GM23338 (cell line): ENCODE measurements at regions not wholly inside any gene's neighbourhood (a gene's known extent, or its start where the extent isn't known, plus 50 kb on each side); places are given as distances from the start of the nearest gene placed in this dataset.

Source experiments
- EZH2phosphoT487 ChIP-seq: fragments of 200-600 bp; sonication (generic); IDR thresholded peaks from one replicate; pipeline ENCODE4 v1.8.1; 2018; ENCODE audit warnings: antibody characterized with exemption; ENCODE audit not compliant: unreplicated experiment
- TF ChIP-seq, protein P1 (sequence below), 2 experiments: fragments of 200-600 bp in 1 of 2; sonication (generic) in 1 of 2; conservative IDR thresholded peaks; 2 replicates each; pipeline versions ENCODE4 v1.5.1 to v1.6.1; 2016 to 2017; ENCODE audit warnings: antibody characterized with exemption in 2 of 2, low read depth in 2 of 2, mild to moderate bottlenecking in 2 of 2, moderate library complexity in 1 of 2

DNA sequence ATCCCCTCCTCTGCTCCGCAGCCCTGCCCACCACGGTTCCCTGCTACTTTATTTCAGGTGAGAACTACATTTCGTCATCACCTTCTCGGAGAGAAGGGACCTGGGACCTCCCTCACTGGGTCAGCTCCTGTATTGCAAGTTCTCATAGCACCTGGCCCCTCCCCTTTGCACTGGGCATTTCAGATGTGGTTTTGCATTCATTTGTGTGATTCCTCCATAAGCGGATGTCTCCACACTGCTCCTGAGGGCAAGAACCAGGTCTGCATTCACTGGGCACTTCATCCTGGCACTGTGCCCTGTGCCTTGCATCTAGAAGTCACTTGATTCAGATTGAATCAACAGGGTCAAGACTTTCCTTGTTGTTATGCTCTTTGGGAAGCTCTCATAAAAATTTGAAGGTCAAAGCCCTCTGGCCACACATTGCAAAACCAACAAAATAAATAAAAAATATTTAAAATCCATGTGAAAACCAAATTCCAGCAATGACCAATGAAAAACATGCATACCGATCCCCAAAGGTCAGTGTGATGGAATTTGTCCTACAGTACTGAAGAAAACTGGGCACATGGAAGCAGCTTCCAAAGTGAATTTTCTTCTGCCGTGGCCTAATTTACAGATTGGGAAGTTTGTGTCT lies 89.1 kb upstream of the F13A1 start:
- TF ChIP-seq, protein P1, sequence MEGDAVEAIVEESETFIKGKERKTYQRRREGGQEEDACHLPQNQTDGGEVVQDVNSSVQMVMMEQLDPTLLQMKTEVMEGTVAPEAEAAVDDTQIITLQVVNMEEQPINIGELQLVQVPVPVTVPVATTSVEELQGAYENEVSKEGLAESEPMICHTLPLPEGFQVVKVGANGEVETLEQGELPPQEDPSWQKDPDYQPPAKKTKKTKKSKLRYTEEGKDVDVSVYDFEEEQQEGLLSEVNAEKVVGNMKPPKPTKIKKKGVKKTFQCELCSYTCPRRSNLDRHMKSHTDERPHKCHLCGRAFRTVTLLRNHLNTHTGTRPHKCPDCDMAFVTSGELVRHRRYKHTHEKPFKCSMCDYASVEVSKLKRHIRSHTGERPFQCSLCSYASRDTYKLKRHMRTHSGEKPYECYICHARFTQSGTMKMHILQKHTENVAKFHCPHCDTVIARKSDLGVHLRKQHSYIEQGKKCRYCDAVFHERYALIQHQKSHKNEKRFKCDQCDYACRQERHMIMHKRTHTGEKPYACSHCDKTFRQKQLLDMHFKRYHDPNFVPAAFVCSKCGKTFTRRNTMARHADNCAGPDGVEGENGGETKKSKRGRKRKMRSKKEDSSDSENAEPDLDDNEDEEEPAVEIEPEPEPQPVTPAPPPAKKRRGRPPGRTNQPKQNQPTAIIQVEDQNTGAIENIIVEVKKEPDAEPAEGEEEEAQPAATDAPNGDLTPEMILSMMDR (conservative IDR thresholded peaks at IDR 0.05; ENCODE audit: low read depth in 2 of 2) = no peak
- no peak for TF ChIP-seq EZH2phosphoT487
